Endothelial cell of umbilical vein (primary cell): ENCODE measurements at regions not wholly inside any gene's neighbourhood (a gene's known extent, or its start where the extent isn't known, plus 50 kb on each side); places are given as distances from the start of the nearest gene placed in this dataset.

ENCODE experiments used
- BruUV-seq: library from RNA; stranded (reverse); fragments of 400-500 nt; replicated peaks from 2 replicates; lab custom pipeline; 2021; lab: Mats Ljungman, UMichigan
- CTCF ChIA-PET: fragments of 300-600, 350-600 bp; sonication (Branson Sonifier 250); formaldehyde crosslinking; loops from one replicate; lab custom pipeline; 2021; ENCODE audit warnings: antibody characterized with exemption, inconsistent platforms; lab: Charles Lee
- POLR2A ChIA-PET: fragments of 300-600, 350-600 bp; sonication (Branson Sonifier 250); formaldehyde crosslinking; loops from one replicate; lab custom pipeline; 2021; ENCODE audit warnings: antibody characterized with exemption, inconsistent platforms; lab: Charles Lee
- DNase-seq: peaks from one replicate; pipeline ENCODE4 v3.0.0-alpha.2; 2011; ENCODE audit warnings: low read depth, low spot score
- FAIRE-seq: peaks from 2 replicates; lab custom pipeline; 2011; peaks lifted over from hg19 to GRCh38; lab: Jason Lieb, UNC
- H2AFZ ChIP-seq: 2 replicates; pipeline ENCODE4 v1.6.0; 2012; ENCODE audit warnings: low read depth, low read length, control low read depth, inconsistent platforms
- H3K27ac ChIP-seq: 2 replicates; pipeline ENCODE4 v1.5.1; 2011; ENCODE audit warnings: low read depth, mild to moderate bottlenecking, control low read depth, low read length, moderate library complexity; ENCODE audit not compliant: insufficient read depth
- H3K27me3 ChIP-seq, 2 experiments: 2 replicates each; pipeline versions ENCODE4 v1.6.0 to v1.6.1; 2011; ENCODE audit warnings: low read length in 2 of 2, mixed read lengths in 1 of 2; ENCODE audit not compliant: control insufficient read depth in 2 of 2, insufficient read depth in 2 of 2
- H3K36me3 ChIP-seq, 2 experiments: 2 replicates in 1 of 2; 3 replicates in 1 of 2; pipeline ENCODE4 v1.5.1; 2011; ENCODE audit warnings: low read length in 2 of 2, mild to moderate bottlenecking in 1 of 2, moderate library complexity in 1 of 2; ENCODE audit not compliant: control insufficient read depth in 2 of 2, insufficient read depth in 2 of 2; ENCODE audit errors: extremely low read depth in 1 of 2
- H3K4me1 ChIP-seq: 3 replicates; pipeline ENCODE4 v1.5.1; 2011; ENCODE audit warnings: mild to moderate bottlenecking, low read length; ENCODE audit not compliant: control insufficient read depth, insufficient read depth; ENCODE audit errors: extremely low read depth
- H3K4me2 ChIP-seq: 2 replicates; pipeline ENCODE4 v1.6.1; 2011; ENCODE audit warnings: low read length, control low read depth, mixed read lengths; ENCODE audit not compliant: insufficient read depth
- H3K4me3 ChIP-seq, 3 experiments: fragments of 200-600 bp in 1 of 3; sonication (generic), shearing (Covaris generic) in 1 of 3; replicated peaks in 1 of 3; 2 replicates each; pipeline ENCODE4 v1.5.1; 2011 to 2016; ENCODE audit warnings: control low read depth in 3 of 3, low read length in 3 of 3, mild to moderate bottlenecking in 2 of 3, inconsistent platforms in 1 of 3, low read depth in 1 of 3, moderate library complexity in 1 of 3; ENCODE audit not compliant: insufficient read depth in 1 of 3
- H3K79me2 ChIP-seq: 2 replicates; pipeline ENCODE4 v1.6.0; 2012; ENCODE audit warnings: low read length, inconsistent platforms; ENCODE audit not compliant: control insufficient read depth, insufficient read depth
- H3K9ac ChIP-seq: replicated peaks from 2 replicates; pipeline ENCODE3; 2011; ENCODE audit warnings: low read length, control low read depth; ENCODE audit not compliant: insufficient read depth; ENCODE audit errors: extremely low read depth
- H3K9me1 ChIP-seq: replicated peaks from 3 replicates; pipeline ENCODE4 v1.6.0; 2011; ENCODE audit warnings: mild to moderate bottlenecking, low read length; ENCODE audit not compliant: control insufficient read depth, insufficient read depth; ENCODE audit errors: extremely low read depth
- H3K9me3 ChIP-seq: replicated peaks from 2 replicates; pipeline ENCODE4 v1.5.1; 2012; ENCODE audit warnings: low read length, inconsistent platforms; ENCODE audit not compliant: control insufficient read depth, insufficient read depth
- H4K20me1 ChIP-seq: replicated peaks from 2 replicates; pipeline ENCODE3; 2011; ENCODE audit warnings: mild to moderate bottlenecking, low read length; ENCODE audit not compliant: control insufficient read depth, insufficient read depth; ENCODE audit errors: extremely low read depth
- CTCF ChIP-seq, 2 donors: IDR thresholded peaks; 1 replicate in 1 of 2; 2 replicates in 1 of 2; pipeline ENCODE4 v1.5.1; 2011; ENCODE audit warnings: low read length in 2 of 2, mild to moderate bottlenecking in 2 of 2, moderate library complexity in 2 of 2, control low read depth in 1 of 2, inconsistent platforms in 1 of 2, low read depth in 1 of 2; ENCODE audit not compliant: insufficient read depth in 1 of 2; ENCODE audit errors: extremely low read depth in 1 of 2
- EZH2 ChIP-seq: IDR thresholded peaks from 2 replicates; pipeline ENCODE4 v1.6.1; 2012; ENCODE audit warnings: borderline replicate concordance, low read depth, mild to moderate bottlenecking, moderate library complexity, low read length, inconsistent platforms; ENCODE audit not compliant: severe bottlenecking
- FOS ChIP-seq: IDR thresholded peaks from 2 replicates; pipeline ENCODE4 v1.6.1; 2011; ENCODE audit warnings: mild to moderate bottlenecking, low read length, moderate library complexity, borderline replicate concordance; ENCODE audit not compliant: insufficient read depth
- JUN ChIP-seq: IDR thresholded peaks from 2 replicates; pipeline ENCODE4 v1.6.1; 2011; ENCODE audit warnings: borderline replicate concordance, low read depth; ENCODE audit not compliant: insufficient read length, insufficient read depth
- MYC ChIP-seq: IDR thresholded peaks from one replicate; pipeline ENCODE4 v1.6.1; 2011; ENCODE audit warnings: mild to moderate bottlenecking, low read depth, low read length
- POLR2A ChIP-seq: IDR thresholded peaks from 2 replicates; pipeline ENCODE4 v1.6.1; 2012; ENCODE audit warnings: low read depth, mild to moderate bottlenecking, control low read depth, low read length
- POLR2AphosphoS5 ChIP-seq: IDR thresholded peaks from 2 replicates; pipeline ENCODE4 v1.6.1; 2012; ENCODE audit warnings: low read depth, mild to moderate bottlenecking, control low read depth, low read length, moderate library complexity; ENCODE audit not compliant: insufficient read depth
- dilution Hi-C: fragments of 300-500 bp; cut with MboI; formaldehyde crosslinking; loops from one replicate; pipeline ENCODE4 v1.15.0; 2019; ENCODE audit warnings: low sequenced_read_pairs; ENCODE audit not compliant: extremely low pct_ligation_motif_present
- intact Hi-C: fragments of 100-400 bp; cut with micrococcal nuclease; formaldehyde crosslinking; loops from one replicate; pipeline ENCODE4 v1.10.0; 2022
- TF ChIP-seq, protein P1 (sequence below): IDR thresholded peaks from 2 replicates; pipeline ENCODE4 v1.6.1; 2011; ENCODE audit not compliant: insufficient read depth, insufficient read length

GRCh38 chr15:70562906-70563305 lies 200.5 kb downstream of the UACA start:
- dilution Hi-C loops: no loop called here
- Histone ChIP-seq H3K9ac (no peak overlapping the region), H3K9me1 (no peaks in the 10 kb centered on the region), H3K4me2 (no peak overlapping the region), H3K27me3 (peaks cover 0 to 8% of the 10 kb centered on the region in 2 experiments), H3K27ac (no peak overlapping the region), H4K20me1 (no peaks in the 10 kb centered on the region), H3K4me3 (no peak overlapping the region), H2AFZ (no peak overlapping the region), H3K9me3 (no peaks in the 10 kb centered on the region), H3K79me2 (no peaks in the 10 kb centered on the region), H3K4me1 (no peaks in the 10 kb centered on the region), H3K36me3 (no peaks in the 10 kb centered on the region)
- BruUV-seq: no TSS peak
- intact Hi-C loops: loop anchor here (10.0 kb wide), 1 partner anchor 162 kb away; no protein-coding TSS in a partner anchor
- DNase-seq (no peak), FAIRE-seq (no peak)
- TF ChIP-seq POLR2A (no peak), FOS (no peak), JUN (no peak), CTCF (IDR thresholded peaks at IDR 0.05; ENCODE audit: extremely low read depth in 1 of 2, insufficient read depth in 1 of 2, low read depth in 1 of 2, low read length in 2 of 2) (no peak), MYC (no peak), POLR2AphosphoS5 (no peak), EZH2 (no peak)
- TF ChIP-seq, protein P1, sequence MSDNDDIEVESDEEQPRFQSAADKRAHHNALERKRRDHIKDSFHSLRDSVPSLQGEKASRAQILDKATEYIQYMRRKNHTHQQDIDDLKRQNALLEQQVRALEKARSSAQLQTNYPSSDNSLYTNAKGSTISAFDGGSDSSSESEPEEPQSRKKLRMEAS: no peak
- ChIA-PET POLR2A (no interaction called here), CTCF (interaction anchor here (0.7 to 1.4 kb wide), 3 partner anchors 42 to 312 kb away, joined by 3 to 5 read pairs (median 4); no protein-coding TSS in a partner anchor)
